GM20431 (cell line): ENCODE measurements at regions not wholly inside any gene's neighbourhood (a gene's known extent, or its start where the extent isn't known, plus 50 kb on each side); places are given as distances from the start of the nearest gene placed in this dataset.

Experiments used
- in situ Hi-C: fragments of 300-500 bp; cut with MseI, MboI; formaldehyde crosslinking; loops from one replicate; pipeline ENCODE4 v1.15.0; 2020; ENCODE audit warnings: low sequenced_read_pairs; ENCODE audit not compliant: unreplicated experiment

- in situ Hi-C loops, result no loop called here
These were observed 51.9 kb upstream of the SHB start for GRCh38 chr9:38120961-38121360.

- in situ Hi-C loops, result no loop called here
These were observed 50.7 kb upstream of the SHB start for GRCh38 chr9:38119560-38120236.

- in situ Hi-C loops, result no loop called here
These were observed 49.9 kb upstream of the SHB start for GRCh38 chr9:38118862-38119438.
